ENCODE measurements at regions not wholly inside any gene's neighbourhood (a gene's known extent, or its start where the extent isn't known, plus 50 kb on each side); places are given as distances from the start of the nearest gene placed in this dataset.

GRCh38 chr6:148628251-148628650, 118.6 kb upstream of the UST start:
- H3K4me3 ChIP-seq (replicated peaks in 1 of 3; ENCODE audit: insufficient read depth in 1 of 3, low read depth in 1 of 3, low read length in 3 of 3): no peak overlapping the region
- H3K9me1 ChIP-seq (replicated peaks; ENCODE audit: control insufficient read depth, extremely low read depth, insufficient read depth, low read length): no peaks in the 10 kb centered on the region
- FAIRE-seq (no peak), DNase-seq (ENCODE audit: low read depth, low spot score) (no peak)
- no peak for TF ChIP-seq MAX (IDR thresholded peaks at IDR 0.05; ENCODE audit: insufficient read depth, insufficient read length)
- no peak for TF ChIP-seq FOS (IDR thresholded peaks at IDR 0.05; ENCODE audit: borderline replicate concordance, insufficient read depth, low read length)
- TF ChIP-seq MYC (IDR thresholded peaks at IDR 0.05; ENCODE audit: low read depth, low read length): no peak
- no peak for TF ChIP-seq POLR2A (IDR thresholded peaks at IDR 0.05; ENCODE audit: low read depth, low read length)
- no peak for TF ChIP-seq JUN (IDR thresholded peaks at IDR 0.05; ENCODE audit: borderline replicate concordance, insufficient read depth, insufficient read length, low read depth)
- no peak overlapping the region for H3K4me2 ChIP-seq (ENCODE audit: insufficient read depth, low read length)
- ChIA-PET POLR2A (no interaction called here), CTCF (interaction anchor here (1.3 kb wide), 1 partner anchor 19 kb away, joined by 3 read pairs; no protein-coding TSS in a partner anchor)
- H3K4me1 ChIP-seq (ENCODE audit: control insufficient read depth, extremely low read depth, insufficient read depth, low read length): no peaks in the 10 kb centered on the region
- no peaks in the 10 kb centered on the region for H3K9me3 ChIP-seq (replicated peaks; ENCODE audit: control insufficient read depth, insufficient read depth, low read length)
- dilution Hi-C loops (cut with MboI; ENCODE audit: extremely low pct_ligation_motif_present, low sequenced_read_pairs) (no loop called here), intact Hi-C loops (cut with micrococcal nuclease) (no loop called here)
- H3K27ac ChIP-seq (ENCODE audit: insufficient read depth, low read depth, low read length): no peak overlapping the region
- H3K36me3 ChIP-seq (ENCODE audit: control insufficient read depth in 2 of 2, extremely low read depth in 1 of 2, insufficient read depth in 2 of 2, low read length in 2 of 2): no peaks in the 10 kb centered on the region
- no TSS peak for BruUV-seq (replicated peaks)
- peaks cover 0 to 2% of the 10 kb centered on the region in 2 experiments for H3K27me3 ChIP-seq (ENCODE audit: control insufficient read depth in 2 of 2, insufficient read depth in 2 of 2, low read length in 2 of 2)
- H4K20me1 ChIP-seq (replicated peaks; ENCODE audit: control insufficient read depth, extremely low read depth, insufficient read depth, low read length): no peaks in the 10 kb centered on the region
- no peaks in the 10 kb centered on the region for H3K79me2 ChIP-seq (ENCODE audit: control insufficient read depth, insufficient read depth, low read length)
- H2AFZ ChIP-seq (ENCODE audit: low read depth, low read length): no peak overlapping the region
- no peak overlapping the region for H3K9ac ChIP-seq (replicated peaks; ENCODE audit: extremely low read depth, insufficient read depth, low read length)

GRCh38 chr6:148629181-148629580, 117.6 kb upstream of the UST start:
- Histone ChIP-seq H3K9me3 (replicated peaks; ENCODE audit: control insufficient read depth, insufficient read depth, low read length) (no peaks in the 10 kb centered on the region), H3K27ac (ENCODE audit: insufficient read depth, low read depth, low read length) (no peak overlapping the region), H3K9ac (replicated peaks; ENCODE audit: extremely low read depth, insufficient read depth, low read length) (no peak overlapping the region), H3K4me3 (replicated peaks in 1 of 3; ENCODE audit: insufficient read depth in 1 of 3, low read depth in 1 of 3, low read length in 3 of 3) (no peak overlapping the region), H3K79me2 (ENCODE audit: control insufficient read depth, insufficient read depth, low read length) (no peaks in the 10 kb centered on the region), H3K4me2 (ENCODE audit: insufficient read depth, low read length) (no peak overlapping the region), H3K4me1 (ENCODE audit: control insufficient read depth, extremely low read depth, insufficient read depth, low read length) (no peaks in the 10 kb centered on the region), H3K36me3 (ENCODE audit: control insufficient read depth in 2 of 2, extremely low read depth in 1 of 2, insufficient read depth in 2 of 2, low read length in 2 of 2) (no peaks in the 10 kb centered on the region), H3K27me3 (ENCODE audit: control insufficient read depth in 2 of 2, insufficient read depth in 2 of 2, low read length in 2 of 2) (peaks cover 0 to 2% of the 10 kb centered on the region in 2 experiments), H2AFZ (ENCODE audit: low read depth, low read length) (no peak overlapping the region), H4K20me1 (replicated peaks; ENCODE audit: control insufficient read depth, extremely low read depth, insufficient read depth, low read length) (no peaks in the 10 kb centered on the region), H3K9me1 (replicated peaks; ENCODE audit: control insufficient read depth, extremely low read depth, insufficient read depth, low read length) (no peaks in the 10 kb centered on the region)
- BruUV-seq (replicated peaks): no TSS peak
- DNase-seq (ENCODE audit: low read depth, low spot score) (no peak), FAIRE-seq (no peak)
- dilution Hi-C loops (cut with MboI; ENCODE audit: extremely low pct_ligation_motif_present, low sequenced_read_pairs) (no loop called here), intact Hi-C loops (cut with micrococcal nuclease) (no loop called here)
- POLR2A ChIA-PET: no interaction called here
- CTCF ChIA-PET: interaction anchor here (1.3 kb wide), 1 partner anchor 20 kb away, joined by 3 read pairs; no protein-coding TSS in a partner anchor
- TF ChIP-seq CTCF (IDR thresholded peaks at IDR 0.05; ENCODE audit: extremely low read depth in 1 of 2, insufficient read depth in 1 of 2, low read depth in 1 of 2, low read length in 2 of 2) (no peak), MYC (IDR thresholded peaks at IDR 0.05; ENCODE audit: low read depth, low read length) (no peak), GATA2 (IDR thresholded peaks at IDR 0.05; ENCODE audit: insufficient read depth, insufficient read length, low read depth, low read length) (no peak), POLR2AphosphoS5 (IDR thresholded peaks at IDR 0.05; ENCODE audit: insufficient read depth, low read depth, low read length) (no peak), EZH2 (IDR thresholded peaks at IDR 0.05; ENCODE audit: borderline replicate concordance, low read depth, low read length, severe bottlenecking) (no peak), POLR2A (IDR thresholded peaks at IDR 0.05; ENCODE audit: low read depth, low read length) (no peak), JUN (IDR thresholded peaks at IDR 0.05; ENCODE audit: borderline replicate concordance, insufficient read depth, insufficient read length, low read depth) (no peak), FOS (IDR thresholded peaks at IDR 0.05; ENCODE audit: borderline replicate concordance, insufficient read depth, low read length) (no peak), MAX (IDR thresholded peaks at IDR 0.05; ENCODE audit: insufficient read depth, insufficient read length) (no peak)
